ENCODE measurements at regions not wholly inside any gene's neighbourhood (a gene's known extent, or its start where the extent isn't known, plus 50 kb on each side); places are given as distances from the start of the nearest gene placed in this dataset.

GRCh38 chr4:41379230-41379629 lies 122.5 kb downstream of the UCHL1 start:
- Histone ChIP-seq H4K20me1 (ENCODE audit: insufficient read depth, poor library complexity, severe bottlenecking) (no peaks in the 10 kb centered on the region), H2AFZ (no peak overlapping the region), H3K4me3 (no peak overlapping the region), H3K36me3 (replicated peaks; ENCODE audit: insufficient read depth, low read depth) (no peaks in the 10 kb centered on the region), H3K27me3 (no peaks in the 10 kb centered on the region), H3K79me2 (no peaks in the 10 kb centered on the region), H3K9me2 (replicated peaks; ENCODE audit: insufficient read depth) (no peaks in the 10 kb centered on the region), H3K4me2 (no peak overlapping the region), H3K27ac (no peak overlapping the region), H3K9me3 (ENCODE audit: low read depth) (no peaks in the 10 kb centered on the region), H3K4me1 (ENCODE audit: insufficient read depth) (no peaks in the 10 kb centered on the region)
- 96% methylated on average over 1 of the region's 1 CpG for WGBS (ENCODE audit: low lambda C conversion rate, missing lambda C conversion rate)
- TF ChIP-seq EZH2 (IDR thresholded peaks at IDR 0.05; ENCODE audit: borderline replicate concordance) (no peak), CTCF (IDR thresholded peaks at IDR 0.05; ENCODE audit: poor library complexity) (no peak), EZH2phosphoT487 (IDR thresholded peaks at IDR 0.05; ENCODE audit: low read depth, severe bottlenecking, unreplicated experiment) (no peak)
- DNase-seq (ENCODE audit: low spot score): no peak

GRCh38 chr4:41380511-41381157 lies 123.9 kb downstream of the UCHL1 start:
- Histone ChIP-seq H3K9me2 (replicated peaks; ENCODE audit: insufficient read depth) (no peaks in the 10 kb centered on the region), H3K4me2 (no peak overlapping the region), H3K9me3 (ENCODE audit: low read depth) (no peaks in the 10 kb centered on the region), H4K20me1 (ENCODE audit: insufficient read depth, poor library complexity, severe bottlenecking) (no peaks in the 10 kb centered on the region), H3K27ac (no peak overlapping the region), H3K4me1 (ENCODE audit: insufficient read depth) (no peaks in the 10 kb centered on the region), H3K36me3 (replicated peaks; ENCODE audit: insufficient read depth, low read depth) (no peaks in the 10 kb centered on the region), H3K4me3 (no peak overlapping the region), H3K79me2 (no peaks in the 10 kb centered on the region), H2AFZ (no peak overlapping the region), H3K27me3 (no peaks in the 10 kb centered on the region)
- DNase-seq (ENCODE audit: low spot score): no peak
- no peak for TF ChIP-seq CTCF (IDR thresholded peaks at IDR 0.05; ENCODE audit: poor library complexity)
- TF ChIP-seq EZH2phosphoT487 (IDR thresholded peaks at IDR 0.05; ENCODE audit: low read depth, severe bottlenecking, unreplicated experiment): no peak
- TF ChIP-seq EZH2 (IDR thresholded peaks at IDR 0.05; ENCODE audit: borderline replicate concordance): no peak
- 96% methylated on average over 1 of the region's 1 CpG for WGBS (ENCODE audit: low lambda C conversion rate, missing lambda C conversion rate)

- Histone ChIP-seq H2AFZ (no peak overlapping the region), H3K36me3 (replicated peaks; ENCODE audit: insufficient read depth, low read depth) (no peaks in the 10 kb centered on the region), H4K20me1 (ENCODE audit: insufficient read depth, poor library complexity, severe bottlenecking) (no peaks in the 10 kb centered on the region), H3K9me3 (ENCODE audit: low read depth) (no peaks in the 10 kb centered on the region), H3K4me2 (no peak overlapping the region), H3K4me1 (ENCODE audit: insufficient read depth) (no peaks in the 10 kb centered on the region), H3K79me2 (peaks cover 3% of the 10 kb centered on the region), H3K9me2 (replicated peaks; ENCODE audit: insufficient read depth) (no peaks in the 10 kb centered on the region), H3K27me3 (no peaks in the 10 kb centered on the region), H3K27ac (no peak overlapping the region), H3K4me3 (no peak overlapping the region)
- no peak for TF ChIP-seq CTCF (IDR thresholded peaks at IDR 0.05; ENCODE audit: poor library complexity)
- TF ChIP-seq EZH2phosphoT487 (IDR thresholded peaks at IDR 0.05; ENCODE audit: low read depth, severe bottlenecking, unreplicated experiment): no peak
- TF ChIP-seq EZH2 (IDR thresholded peaks at IDR 0.05; ENCODE audit: borderline replicate concordance): no peak
- WGBS (ENCODE audit: low lambda C conversion rate, missing lambda C conversion rate): 62% methylated on average over 3 of the region's 3 CpGs
- no peak for DNase-seq (ENCODE audit: low spot score)
Observed at GRCh38 chr4:41381384-41381783, 124.7 kb downstream of the UCHL1 start.
